LNCAP (cell line): ENCODE measurements at regions not wholly inside any gene's neighbourhood (a gene's known extent, or its start where the extent isn't known, plus 50 kb on each side); places are given as distances from the start of the nearest gene placed in this dataset.

Source experiments
- CTCF ChIP-seq: fragments of 450-650 bp; IDR thresholded peaks from 2 replicates; pipeline ENCODE4 v1.5.1; 2017; ENCODE audit warnings: mild to moderate bottlenecking

GRCh38 chr21:22138297-22139016 is 1140.2 kb downstream of the NCAM2 start:
- TF ChIP-seq CTCF = no peak

- no peak for TF ChIP-seq CTCF
Observed at GRCh38 chr21:22145545-22145944, 1147.3 kb downstream of the NCAM2 start.

- no peak for TF ChIP-seq CTCF
Observed at GRCh38 chr21:22154579-22155274, 1156.5 kb downstream of the NCAM2 start.

GRCh38 chr21:22164912-22165311 is 1166.7 kb downstream of the NCAM2 start:
- no peak for TF ChIP-seq CTCF

GRCh38 chr21:22174746-22175145 is 1176.5 kb downstream of the NCAM2 start:
- no peak for TF ChIP-seq CTCF

GRCh38 chr21:22189278-22189677 is 1191.1 kb downstream of the NCAM2 start:
- TF ChIP-seq CTCF = no peak

GRCh38 chr21:22191581-22191980 is 1193.4 kb downstream of the NCAM2 start:
- TF ChIP-seq CTCF = no peak
